ENCODE measurements at regions not wholly inside any gene's neighbourhood (a gene's known extent, or its start where the extent isn't known, plus 50 kb on each side); places are given as distances from the start of the nearest gene placed in this dataset.

GRCh38 chr7:67940400-67940799 is 943.8 kb downstream of the TYW1 start:
- no peaks in the 10 kb centered on the region for H3K27me3 ChIP-seq (ENCODE audit: control insufficient read depth in 2 of 2, insufficient read depth in 1 of 2, low read length in 1 of 2)
- H3K36me3 ChIP-seq (ENCODE audit: control insufficient read depth in 2 of 2, insufficient read depth in 2 of 2, low read length in 1 of 2): no peaks in the 10 kb centered on the region
- no peak overlapping the region for H3K27ac ChIP-seq (ENCODE audit: low read depth in 1 of 2, low read length in 1 of 2)
- H3K4me3 ChIP-seq (ENCODE audit: low read length in 2 of 2): no peak overlapping the region
- peaks cover 0 to 6% of the 10 kb centered on the region in 2 donors for H3K9me3 ChIP-seq (ENCODE audit: control insufficient read depth in 2 of 2, insufficient read depth in 1 of 2, low read length in 1 of 2)
- no peaks in the 10 kb centered on the region for H3K4me1 ChIP-seq (ENCODE audit: control insufficient read depth in 2 of 2, insufficient read depth in 2 of 2, low read length in 2 of 2)
- WGBS: 97% methylated on average over 13 of the region's 13 CpGs
- no peak for DNase-seq (ENCODE audit: low read depth in 6 of 9, low spot score in 9 of 9)

- no peak overlapping the region for H3K4me3 ChIP-seq (ENCODE audit: low read length in 2 of 2)
- no peaks in the 10 kb centered on the region for H3K27me3 ChIP-seq (ENCODE audit: control insufficient read depth in 2 of 2, insufficient read depth in 1 of 2, low read length in 1 of 2)
- WGBS: 90% methylated on average over 2 of the region's 2 CpGs
- no peaks in the 10 kb centered on the region for H3K4me1 ChIP-seq (ENCODE audit: control insufficient read depth in 2 of 2, insufficient read depth in 2 of 2, low read length in 2 of 2)
- DNase-seq (ENCODE audit: low read depth in 6 of 9, low spot score in 9 of 9): no peak
- H3K9me3 ChIP-seq (ENCODE audit: control insufficient read depth in 2 of 2, insufficient read depth in 1 of 2, low read length in 1 of 2): peaks cover 3 to 5% of the 10 kb centered on the region in 2 donors
- no peaks in the 10 kb centered on the region for H3K36me3 ChIP-seq (ENCODE audit: control insufficient read depth in 2 of 2, insufficient read depth in 2 of 2, low read length in 1 of 2)
- H3K27ac ChIP-seq (ENCODE audit: low read depth in 1 of 2, low read length in 1 of 2): no peak overlapping the region
Measured at GRCh38 chr7:67947191-67947590, 950.6 kb downstream of the TYW1 start.

- no peak for DNase-seq (ENCODE audit: low read depth in 6 of 9, low spot score in 9 of 9)
- no peaks in the 10 kb centered on the region for H3K36me3 ChIP-seq (ENCODE audit: control insufficient read depth in 2 of 2, insufficient read depth in 2 of 2, low read length in 1 of 2)
- H3K9me3 ChIP-seq (ENCODE audit: control insufficient read depth in 2 of 2, insufficient read depth in 1 of 2, low read length in 1 of 2): peaks cover 3 to 5% of the 10 kb centered on the region in 2 donors
- no peak overlapping the region for H3K27ac ChIP-seq (ENCODE audit: low read depth in 1 of 2, low read length in 1 of 2)
- WGBS: 95% methylated on average over 5 of the region's 5 CpGs
- no peak overlapping the region for H3K4me3 ChIP-seq (ENCODE audit: low read length in 2 of 2)
- no peaks in the 10 kb centered on the region for H3K4me1 ChIP-seq (ENCODE audit: control insufficient read depth in 2 of 2, insufficient read depth in 2 of 2, low read length in 2 of 2)
- no peaks in the 10 kb centered on the region for H3K27me3 ChIP-seq (ENCODE audit: control insufficient read depth in 2 of 2, insufficient read depth in 1 of 2, low read length in 1 of 2)
Measured at GRCh38 chr7:67947646-67948045, 951.0 kb downstream of the TYW1 start.

GRCh38 chr7:67950321-67951083 is 953.9 kb downstream of the TYW1 start:
- peaks cover 2 to 3% of the 10 kb centered on the region in 2 donors for H3K9me3 ChIP-seq (ENCODE audit: control insufficient read depth in 2 of 2, insufficient read depth in 1 of 2, low read length in 1 of 2)
- no peak overlapping the region for H3K27ac ChIP-seq (ENCODE audit: low read depth in 1 of 2, low read length in 1 of 2)
- no peaks in the 10 kb centered on the region for H3K4me1 ChIP-seq (ENCODE audit: control insufficient read depth in 2 of 2, insufficient read depth in 2 of 2, low read length in 2 of 2)
- DNase-seq (ENCODE audit: low read depth in 6 of 9, low spot score in 9 of 9): no peak
- H3K27me3 ChIP-seq (ENCODE audit: control insufficient read depth in 2 of 2, insufficient read depth in 1 of 2, low read length in 1 of 2): no peaks in the 10 kb centered on the region
- no peak overlapping the region for H3K4me3 ChIP-seq (ENCODE audit: low read length in 2 of 2)
- WGBS: 43% methylated on average over 7 of the region's 7 CpGs
- H3K36me3 ChIP-seq (ENCODE audit: control insufficient read depth in 2 of 2, insufficient read depth in 2 of 2, low read length in 1 of 2): no peaks in the 10 kb centered on the region

- H3K4me1 ChIP-seq (ENCODE audit: control insufficient read depth in 2 of 2, insufficient read depth in 2 of 2, low read length in 2 of 2): no peaks in the 10 kb centered on the region
- no peaks in the 10 kb centered on the region for H3K36me3 ChIP-seq (ENCODE audit: control insufficient read depth in 2 of 2, insufficient read depth in 2 of 2, low read length in 1 of 2)
- H3K27me3 ChIP-seq (ENCODE audit: control insufficient read depth in 2 of 2, insufficient read depth in 1 of 2, low read length in 1 of 2): no peaks in the 10 kb centered on the region
- H3K27ac ChIP-seq (ENCODE audit: low read depth in 1 of 2, low read length in 1 of 2): no peak overlapping the region
- H3K4me3 ChIP-seq (ENCODE audit: low read length in 2 of 2): no peak overlapping the region
- WGBS: 44% methylated on average over 3 of the region's 3 CpGs
- peaks cover 0 to 2% of the 10 kb centered on the region in 2 donors for H3K9me3 ChIP-seq (ENCODE audit: control insufficient read depth in 2 of 2, insufficient read depth in 1 of 2, low read length in 1 of 2)
- no peak for DNase-seq (ENCODE audit: low read depth in 6 of 9, low spot score in 9 of 9)
Measured at GRCh38 chr7:67955061-67955460, 958.4 kb downstream of the TYW1 start.

GRCh38 chr7:67962863-67963262 is 966.2 kb downstream of the TYW1 start:
- Histone ChIP-seq H3K36me3 (ENCODE audit: control insufficient read depth in 2 of 2, insufficient read depth in 2 of 2, low read length in 1 of 2) (no peaks in the 10 kb centered on the region), H3K27ac (ENCODE audit: low read depth in 1 of 2, low read length in 1 of 2) (no peak overlapping the region), H3K27me3 (ENCODE audit: control insufficient read depth in 2 of 2, insufficient read depth in 1 of 2, low read length in 1 of 2) (no peaks in the 10 kb centered on the region), H3K4me1 (ENCODE audit: control insufficient read depth in 2 of 2, insufficient read depth in 2 of 2, low read length in 2 of 2) (no peaks in the 10 kb centered on the region), H3K9me3 (ENCODE audit: control insufficient read depth in 2 of 2, insufficient read depth in 1 of 2, low read length in 1 of 2) (peaks cover 0 to 10% of the 10 kb centered on the region in 2 donors), H3K4me3 (ENCODE audit: low read length in 2 of 2) (no peak overlapping the region)
- 92% methylated on average over 1 of the region's 1 CpG for WGBS
- DNase-seq (ENCODE audit: low read depth in 6 of 9, low spot score in 9 of 9): no peak

- WGBS: 97% methylated on average over 3 of the region's 3 CpGs
- Histone ChIP-seq H3K27ac (ENCODE audit: low read depth in 1 of 2, low read length in 1 of 2) (no peak overlapping the region), H3K36me3 (ENCODE audit: control insufficient read depth in 2 of 2, insufficient read depth in 2 of 2, low read length in 1 of 2) (no peaks in the 10 kb centered on the region), H3K4me1 (ENCODE audit: control insufficient read depth in 2 of 2, insufficient read depth in 2 of 2, low read length in 2 of 2) (no peaks in the 10 kb centered on the region), H3K9me3 (ENCODE audit: control insufficient read depth in 2 of 2, insufficient read depth in 1 of 2, low read length in 1 of 2) (no peaks in the 10 kb centered on the region), H3K27me3 (ENCODE audit: control insufficient read depth in 2 of 2, insufficient read depth in 1 of 2, low read length in 1 of 2) (no peaks in the 10 kb centered on the region), H3K4me3 (ENCODE audit: low read length in 2 of 2) (no peak overlapping the region)
- DNase-seq (ENCODE audit: low read depth in 6 of 9, low spot score in 9 of 9): no peak
Measured at GRCh38 chr7:67976490-67976889, 979.9 kb downstream of the TYW1 start.

- Histone ChIP-seq H3K9me3 (ENCODE audit: control insufficient read depth in 2 of 2, insufficient read depth in 1 of 2, low read length in 1 of 2) (peaks cover 0 to 4% of the 10 kb centered on the region in 2 donors), H3K27ac (ENCODE audit: low read depth in 1 of 2, low read length in 1 of 2) (no peak overlapping the region), H3K27me3 (ENCODE audit: control insufficient read depth in 2 of 2, insufficient read depth in 1 of 2, low read length in 1 of 2) (no peaks in the 10 kb centered on the region), H3K4me1 (ENCODE audit: control insufficient read depth in 2 of 2, insufficient read depth in 2 of 2, low read length in 2 of 2) (no peaks in the 10 kb centered on the region), H3K36me3 (ENCODE audit: control insufficient read depth in 2 of 2, insufficient read depth in 2 of 2, low read length in 1 of 2) (no peaks in the 10 kb centered on the region), H3K4me3 (ENCODE audit: low read length in 2 of 2) (no peak overlapping the region)
- no peak for DNase-seq (ENCODE audit: low read depth in 6 of 9, low spot score in 9 of 9)
- 84% methylated on average over 1 of the region's 1 CpG for WGBS
Measured at GRCh38 chr7:67983486-67983885, 986.9 kb downstream of the TYW1 start.

- Histone ChIP-seq H3K27ac (ENCODE audit: low read depth in 1 of 2, low read length in 1 of 2) (no peak overlapping the region), H3K4me3 (ENCODE audit: low read length in 2 of 2) (no peak overlapping the region), H3K9me3 (ENCODE audit: control insufficient read depth in 2 of 2, insufficient read depth in 1 of 2, low read length in 1 of 2) (peaks cover 0 to 4% of the 10 kb centered on the region in 2 donors), H3K4me1 (ENCODE audit: control insufficient read depth in 2 of 2, insufficient read depth in 2 of 2, low read length in 2 of 2) (no peaks in the 10 kb centered on the region), H3K36me3 (ENCODE audit: control insufficient read depth in 2 of 2, insufficient read depth in 2 of 2, low read length in 1 of 2) (no peaks in the 10 kb centered on the region), H3K27me3 (ENCODE audit: control insufficient read depth in 2 of 2, insufficient read depth in 1 of 2, low read length in 1 of 2) (no peaks in the 10 kb centered on the region)
- no peak for DNase-seq (ENCODE audit: low read depth in 6 of 9, low spot score in 9 of 9)
- WGBS: 92% methylated on average over 4 of the region's 4 CpGs
Measured at GRCh38 chr7:67984326-67984725, 987.7 kb downstream of the TYW1 start.

Data from thymus (tissue), 11 donors.